ENCODE measurements at regions not wholly inside any gene's neighbourhood (a gene's known extent, or its start where the extent isn't known, plus 50 kb on each side); places are given as distances from the start of the nearest gene placed in this dataset.
"Not testable (repeated sequence)": the region's sequence is repeated elsewhere in the genome, so short reads cannot be mapped to it uniquely, and the experiment has no call there.

GRCh38 chr4:82279550-82279949 lies 94.2 kb downstream of the HNRNPD start:
- H2BK120ac ChIP-seq (ENCODE audit: low read depth, low read length); H3K23ac ChIP-seq (ENCODE audit: low read length); H3K79me1 ChIP-seq (ENCODE audit: low read length); DNase-seq; H3K36me3 ChIP-seq (ENCODE audit: control insufficient read depth, insufficient read depth, low read length); H3K4ac ChIP-seq (ENCODE audit: low read depth, low read length); H4K8ac ChIP-seq (ENCODE audit: low read depth, low read length); H3K79me2 ChIP-seq (ENCODE audit: control insufficient read depth, insufficient read depth, low read length); H3K4me1 ChIP-seq (ENCODE audit: control insufficient read depth, low read depth, low read length); H3K4me3 ChIP-seq (ENCODE audit: low read length); H3K27me3 ChIP-seq (ENCODE audit: insufficient read depth, low read length, poor library complexity); H3K18ac ChIP-seq (ENCODE audit: low read length); H2BK5ac ChIP-seq (ENCODE audit: low read length); H4K5ac ChIP-seq (ENCODE audit: low read length); H3K9ac ChIP-seq (ENCODE audit: low read length); H3K27ac ChIP-seq (ENCODE audit: low read depth, low read length); H2BK15ac ChIP-seq (replicated peaks; ENCODE audit: low read depth); H3K4me2 ChIP-seq (ENCODE audit: low read length); H3K56ac ChIP-seq (ENCODE audit: low read length); H2AK5ac ChIP-seq (ENCODE audit: low read length): not testable (repeated sequence)
- WGBS (ENCODE audit: extremely low coverage, insufficient coverage, low lambda C conversion rate): no CpG with 5 or more reads among the region's 4 CpGs

- Histone ChIP-seq H2BK120ac (ENCODE audit: low read depth, low read length) (no peak overlapping the region), H3K9ac (ENCODE audit: low read length) (no peak overlapping the region), H3K23ac (ENCODE audit: low read length) (no peak overlapping the region), H3K4me3 (ENCODE audit: low read length) (no peak overlapping the region), H3K79me1 (ENCODE audit: low read length) (no peaks in the 10 kb centered on the region), H3K4ac (ENCODE audit: low read depth, low read length) (no peak overlapping the region), H4K5ac (ENCODE audit: low read length) (no peak overlapping the region), H3K4me1 (ENCODE audit: control insufficient read depth, low read depth, low read length) (no peaks in the 10 kb centered on the region), H2AK5ac (ENCODE audit: low read length) (no peak overlapping the region), H3K56ac (ENCODE audit: low read length) (no peak overlapping the region), H3K27ac (ENCODE audit: low read depth, low read length) (no peak overlapping the region), H4K8ac (ENCODE audit: low read depth, low read length) (no peak overlapping the region), H3K4me2 (ENCODE audit: low read length) (no peak overlapping the region), H3K36me3 (ENCODE audit: control insufficient read depth, insufficient read depth, low read length) (no peaks in the 10 kb centered on the region), H3K18ac (ENCODE audit: low read length) (no peak overlapping the region), H3K27me3 (ENCODE audit: insufficient read depth, low read length, poor library complexity) (no peaks in the 10 kb centered on the region), H3K79me2 (ENCODE audit: control insufficient read depth, insufficient read depth, low read length) (no peaks in the 10 kb centered on the region), H2BK15ac (replicated peaks; ENCODE audit: low read depth) (no peak overlapping the region), H2BK5ac (ENCODE audit: low read length) (no peak overlapping the region)
- no peak for DNase-seq
- WGBS (ENCODE audit: extremely low coverage, insufficient coverage, low lambda C conversion rate): no CpG with 5 or more reads among the region's 2 CpGs
Observed at GRCh38 chr4:82276332-82276640, 97.5 kb downstream of the HNRNPD start.

DNA sequence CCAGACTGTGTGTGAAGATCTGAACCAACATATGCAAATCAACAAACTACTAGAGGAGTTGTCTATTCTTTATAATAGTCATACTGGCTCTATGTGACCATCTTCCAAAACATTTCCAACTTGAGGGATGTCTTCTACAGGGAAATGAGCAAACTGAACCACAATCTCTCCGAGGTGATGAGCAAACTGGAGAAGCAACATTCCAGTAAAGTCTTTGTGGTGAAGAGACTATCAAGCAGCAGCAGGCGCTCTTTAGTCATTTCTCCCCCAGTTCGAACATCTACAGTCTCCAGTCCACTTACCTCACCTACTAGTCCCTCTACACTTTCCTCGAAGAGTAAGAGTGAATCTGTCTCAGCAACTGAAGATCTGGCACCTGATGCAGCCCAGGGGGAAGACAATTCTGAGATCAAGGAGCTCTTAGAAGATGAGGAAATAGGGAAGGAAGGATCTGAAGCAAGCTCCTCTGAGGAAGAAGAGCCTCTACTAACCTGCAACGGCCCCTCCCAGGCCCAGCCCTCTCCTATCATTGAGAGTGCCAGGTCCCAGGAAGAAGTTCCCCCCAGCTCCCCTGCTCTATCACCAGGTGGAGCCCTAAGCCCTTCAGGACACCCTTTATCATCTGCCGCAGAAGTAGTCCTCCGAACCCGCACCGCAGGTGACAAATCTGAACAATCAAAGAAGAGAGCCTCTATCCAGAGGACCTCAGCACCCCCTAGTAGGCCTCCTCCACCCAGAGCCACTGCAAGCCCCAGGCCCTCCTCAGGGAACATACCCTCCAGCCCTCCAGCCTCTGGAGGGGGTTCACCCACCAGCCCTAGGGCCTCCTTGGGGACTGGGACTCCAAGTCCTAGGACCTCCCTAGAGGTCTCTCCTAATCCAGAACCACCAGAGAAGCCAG lies 98.1 kb downstream of the HNRNPD start:
- H3K23ac ChIP-seq (ENCODE audit: low read length): no peak overlapping the region
- no peaks in the 10 kb centered on the region for H3K27me3 ChIP-seq (ENCODE audit: insufficient read depth, low read length, poor library complexity)
- no peak overlapping the region for H2AK5ac ChIP-seq (ENCODE audit: low read length)
- H3K4me1 ChIP-seq (ENCODE audit: control insufficient read depth, low read depth, low read length): no peaks in the 10 kb centered on the region
- H2BK15ac ChIP-seq (replicated peaks; ENCODE audit: low read depth): no peak overlapping the region
- WGBS (ENCODE audit: extremely low coverage, insufficient coverage, low lambda C conversion rate): no CpG with 5 or more reads among the region's 9 CpGs
- H2BK120ac ChIP-seq (ENCODE audit: low read depth, low read length): no peak overlapping the region
- H3K9ac ChIP-seq (ENCODE audit: low read length): no peak overlapping the region
- no peak overlapping the region for H3K27ac ChIP-seq (ENCODE audit: low read depth, low read length)
- no peak overlapping the region for H4K5ac ChIP-seq (ENCODE audit: low read length)
- peak; percentile 66 for DNase-seq
- H4K8ac ChIP-seq (ENCODE audit: low read depth, low read length): no peak overlapping the region
- no peaks in the 10 kb centered on the region for H3K36me3 ChIP-seq (ENCODE audit: control insufficient read depth, insufficient read depth, low read length)
- no peak overlapping the region for H3K56ac ChIP-seq (ENCODE audit: low read length)
- no peak overlapping the region for H3K18ac ChIP-seq (ENCODE audit: low read length)
- no peaks in the 10 kb centered on the region for H3K79me1 ChIP-seq (ENCODE audit: low read length)
- no peak overlapping the region for H3K4me3 ChIP-seq (ENCODE audit: low read length)
- no peak overlapping the region for H2BK5ac ChIP-seq (ENCODE audit: low read length)
- H3K79me2 ChIP-seq (ENCODE audit: control insufficient read depth, insufficient read depth, low read length): no peaks in the 10 kb centered on the region
- no peak overlapping the region for H3K4ac ChIP-seq (ENCODE audit: low read depth, low read length)
- H3K4me2 ChIP-seq (ENCODE audit: low read length): no peak overlapping the region

DNA sequence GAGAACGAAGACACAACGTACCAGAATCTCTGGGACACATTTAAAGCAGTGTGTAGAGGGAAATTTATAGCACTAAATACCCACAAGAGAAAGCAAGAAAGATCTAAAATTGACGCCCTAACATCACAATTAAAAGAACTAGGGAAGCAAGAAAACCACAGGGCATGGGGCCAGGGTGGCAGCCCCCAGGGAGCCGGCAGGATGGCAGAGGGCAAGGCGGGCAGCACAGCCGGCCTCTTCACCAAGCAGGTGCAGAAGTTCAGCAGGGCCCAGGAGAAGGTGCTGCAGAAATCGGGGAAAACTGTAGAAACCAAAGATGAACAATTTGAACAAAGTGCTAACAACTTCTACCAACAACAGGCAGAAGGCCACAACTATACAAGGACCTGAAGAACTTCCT lies 99.1 kb downstream of the HNRNPD start:
- not testable (repeated sequence) for DNase-seq; H2BK5ac ChIP-seq (ENCODE audit: low read length); H3K79me1 ChIP-seq (ENCODE audit: low read length); H2BK120ac ChIP-seq (ENCODE audit: low read depth, low read length); H3K56ac ChIP-seq (ENCODE audit: low read length); H3K4ac ChIP-seq (ENCODE audit: low read depth, low read length); H3K4me3 ChIP-seq (ENCODE audit: low read length); H2BK15ac ChIP-seq (replicated peaks; ENCODE audit: low read depth); H4K5ac ChIP-seq (ENCODE audit: low read length); H3K9ac ChIP-seq (ENCODE audit: low read length); H4K8ac ChIP-seq (ENCODE audit: low read depth, low read length); H3K36me3 ChIP-seq (ENCODE audit: control insufficient read depth, insufficient read depth, low read length); H3K18ac ChIP-seq (ENCODE audit: low read length); H3K23ac ChIP-seq (ENCODE audit: low read length); H3K79me2 ChIP-seq (ENCODE audit: control insufficient read depth, insufficient read depth, low read length); H3K4me2 ChIP-seq (ENCODE audit: low read length); H3K27me3 ChIP-seq (ENCODE audit: insufficient read depth, low read length, poor library complexity); H3K27ac ChIP-seq (ENCODE audit: low read depth, low read length); H3K4me1 ChIP-seq (ENCODE audit: control insufficient read depth, low read depth, low read length); H2AK5ac ChIP-seq (ENCODE audit: low read length)
- WGBS (ENCODE audit: extremely low coverage, insufficient coverage, low lambda C conversion rate): no CpG with 5 or more reads among the region's 7 CpGs

DNA sequence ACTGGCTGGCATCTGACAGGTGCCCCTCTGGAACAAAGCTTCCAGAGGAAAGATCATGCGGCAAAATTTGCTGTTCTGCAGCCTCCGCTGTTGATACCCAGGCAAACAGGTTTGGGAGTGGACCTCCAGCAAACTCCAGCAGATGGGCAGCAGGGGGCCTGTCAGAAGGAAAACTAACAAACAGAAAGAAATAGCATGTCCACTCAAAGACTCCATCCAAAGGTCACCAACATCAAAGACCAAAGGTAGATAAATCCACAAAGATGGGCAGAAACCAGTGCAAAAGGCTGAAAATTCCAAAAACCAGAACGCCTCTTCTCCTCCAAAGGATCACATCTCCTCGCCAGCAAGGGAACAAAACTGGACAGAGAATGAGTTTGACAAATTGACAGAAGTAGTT lies 101.3 kb downstream of the HNRNPD start:
- not testable (repeated sequence) for H3K4me2 ChIP-seq (ENCODE audit: low read length); H3K4ac ChIP-seq (ENCODE audit: low read depth, low read length); H3K27ac ChIP-seq (ENCODE audit: low read depth, low read length); H3K79me1 ChIP-seq (ENCODE audit: low read length); H4K5ac ChIP-seq (ENCODE audit: low read length); H2BK120ac ChIP-seq (ENCODE audit: low read depth, low read length); DNase-seq; H3K23ac ChIP-seq (ENCODE audit: low read length); H3K4me3 ChIP-seq (ENCODE audit: low read length); H3K9ac ChIP-seq (ENCODE audit: low read length); H2AK5ac ChIP-seq (ENCODE audit: low read length); H4K8ac ChIP-seq (ENCODE audit: low read depth, low read length); H3K4me1 ChIP-seq (ENCODE audit: control insufficient read depth, low read depth, low read length); H2BK5ac ChIP-seq (ENCODE audit: low read length); H3K56ac ChIP-seq (ENCODE audit: low read length); H3K79me2 ChIP-seq (ENCODE audit: control insufficient read depth, insufficient read depth, low read length); H3K18ac ChIP-seq (ENCODE audit: low read length); H3K36me3 ChIP-seq (ENCODE audit: control insufficient read depth, insufficient read depth, low read length); H2BK15ac ChIP-seq (replicated peaks; ENCODE audit: low read depth); H3K27me3 ChIP-seq (ENCODE audit: insufficient read depth, low read length, poor library complexity)
- no CpG with 5 or more reads among the region's 4 CpGs for WGBS (ENCODE audit: extremely low coverage, insufficient coverage, low lambda C conversion rate)

DNA sequence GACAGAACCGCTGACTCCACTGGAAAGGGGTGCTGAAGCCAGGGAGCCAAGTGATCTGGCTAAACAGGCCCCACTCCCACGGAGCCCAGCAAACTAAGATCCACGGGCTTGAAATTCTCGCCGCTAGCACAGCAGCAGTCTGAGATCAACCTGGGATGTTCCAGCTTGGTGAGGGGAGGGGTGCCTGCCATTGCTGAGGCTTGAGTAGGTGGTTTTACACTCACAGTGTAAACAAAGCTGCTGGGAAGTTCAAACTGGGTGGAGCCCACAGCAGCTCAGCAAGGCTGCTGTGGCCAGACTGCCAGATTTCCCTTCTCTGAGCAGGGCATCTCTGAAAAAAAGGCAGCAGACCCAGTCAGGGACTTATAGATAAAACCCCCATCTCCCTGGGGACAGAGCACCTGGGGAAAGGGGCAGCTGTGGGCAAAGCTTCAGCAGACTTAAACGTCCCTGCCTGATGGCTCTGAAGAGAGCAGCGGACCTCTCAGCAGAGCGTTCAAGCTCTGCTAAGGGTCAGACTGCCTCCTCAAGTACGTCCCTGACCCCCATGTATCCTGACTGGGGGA lies 101.8 kb downstream of the HNRNPD start:
- not testable (repeated sequence) for H3K18ac ChIP-seq (ENCODE audit: low read length); H4K5ac ChIP-seq (ENCODE audit: low read length); H3K9ac ChIP-seq (ENCODE audit: low read length); H2BK15ac ChIP-seq (replicated peaks; ENCODE audit: low read depth); H4K8ac ChIP-seq (ENCODE audit: low read depth, low read length); H3K4me3 ChIP-seq (ENCODE audit: low read length); H3K79me1 ChIP-seq (ENCODE audit: low read length); H3K27me3 ChIP-seq (ENCODE audit: insufficient read depth, low read length, poor library complexity); H3K4me1 ChIP-seq (ENCODE audit: control insufficient read depth, low read depth, low read length); H3K23ac ChIP-seq (ENCODE audit: low read length); H3K79me2 ChIP-seq (ENCODE audit: control insufficient read depth, insufficient read depth, low read length); H2AK5ac ChIP-seq (ENCODE audit: low read length); H3K56ac ChIP-seq (ENCODE audit: low read length); DNase-seq; H3K4me2 ChIP-seq (ENCODE audit: low read length); H3K4ac ChIP-seq (ENCODE audit: low read depth, low read length); H3K27ac ChIP-seq (ENCODE audit: low read depth, low read length); H2BK120ac ChIP-seq (ENCODE audit: low read depth, low read length); H3K36me3 ChIP-seq (ENCODE audit: control insufficient read depth, insufficient read depth, low read length); H2BK5ac ChIP-seq (ENCODE audit: low read length)
- WGBS (ENCODE audit: extremely low coverage, insufficient coverage, low lambda C conversion rate): no CpG with 5 or more reads among the region's 9 CpGs

Data from mesendoderm (in vitro differentiated cells).